Esophagus muscularis mucosa (tissue), 3 donors: ENCODE measurements at regions not wholly inside any gene's neighbourhood (a gene's known extent, or its start where the extent isn't known, plus 50 kb on each side); places are given as distances from the start of the nearest gene placed in this dataset.

Experiments
- small RNA-seq, 3 donors: library from RNA; depleted of rRNA; stranded (forward); fragments of <200 nt; gene quantifications; one replicate each; pipeline ENCODE3, GENCODE V24; 2016

Small RNA genes in the stretch of these regions (small RNA-seq; reads per million reads assigned to genes)
- gene CFTRP3 (0 reads per million in 3 donors), gene MLLT10P1 (0 reads per million in 3 donors), gene RF00019 (0 reads per million in 3 donors)
